RWPE1 (cell line): ENCODE measurements at regions not wholly inside any gene's neighbourhood (a gene's known extent, or its start where the extent isn't known, plus 50 kb on each side); places are given as distances from the start of the nearest gene placed in this dataset.

Experiments
- CTCF ChIA-PET: fragments of 350-600 bp; sonication (Branson Sonifier 250); formaldehyde crosslinking; extraction: SDS; loops from one replicate; lab custom pipeline; 2021; lab: Yijun Ruan, JAX
- POLR2A ChIA-PET: fragments of 400-600 bp; formaldehyde crosslinking; extraction: SDS; loops from one replicate; lab custom pipeline; 2020; ENCODE audit warnings: antibody characterized with exemption; ENCODE audit not compliant: low non-redundant PET; lab: Yijun Ruan, JAX
- DNase-seq: peaks from one replicate; pipeline ENCODE4 v3.0.0; 2012; ENCODE audit warnings: low spot score
- H3K27ac ChIP-seq: fragments of 450-650 bp; 2 replicates; pipeline ENCODE4 v1.5.1; 2017
- TF ChIP-seq, protein P1 (sequence below): fragments of 450-650 bp; conservative IDR thresholded peaks from 2 replicates; pipeline ENCODE4 v1.5.1; 2017; ENCODE audit warnings: low read depth, mild to moderate bottlenecking

DNA sequence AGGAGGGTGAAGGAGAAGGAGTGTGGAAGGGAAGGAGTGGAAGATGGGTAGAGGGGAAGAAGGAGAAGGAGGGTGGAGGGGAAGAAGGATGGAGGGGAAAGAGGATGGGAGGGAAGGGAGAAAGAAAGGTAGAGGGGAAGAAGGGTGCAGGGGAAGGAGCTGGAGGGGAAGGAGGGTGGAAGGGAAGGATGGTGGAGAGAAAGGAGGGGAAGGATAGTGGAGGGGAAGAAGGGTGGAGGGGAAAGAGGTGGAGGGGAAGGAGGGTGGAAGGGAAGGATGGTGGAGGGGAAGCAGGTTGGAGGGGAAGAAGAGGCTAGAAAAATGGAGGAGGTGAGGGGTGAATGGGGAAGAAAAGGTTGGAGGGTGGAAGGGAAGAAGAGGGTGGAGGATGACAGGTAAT is 927.9 kb downstream of the UQCRFS1 start:
- TF ChIP-seq, protein P1, sequence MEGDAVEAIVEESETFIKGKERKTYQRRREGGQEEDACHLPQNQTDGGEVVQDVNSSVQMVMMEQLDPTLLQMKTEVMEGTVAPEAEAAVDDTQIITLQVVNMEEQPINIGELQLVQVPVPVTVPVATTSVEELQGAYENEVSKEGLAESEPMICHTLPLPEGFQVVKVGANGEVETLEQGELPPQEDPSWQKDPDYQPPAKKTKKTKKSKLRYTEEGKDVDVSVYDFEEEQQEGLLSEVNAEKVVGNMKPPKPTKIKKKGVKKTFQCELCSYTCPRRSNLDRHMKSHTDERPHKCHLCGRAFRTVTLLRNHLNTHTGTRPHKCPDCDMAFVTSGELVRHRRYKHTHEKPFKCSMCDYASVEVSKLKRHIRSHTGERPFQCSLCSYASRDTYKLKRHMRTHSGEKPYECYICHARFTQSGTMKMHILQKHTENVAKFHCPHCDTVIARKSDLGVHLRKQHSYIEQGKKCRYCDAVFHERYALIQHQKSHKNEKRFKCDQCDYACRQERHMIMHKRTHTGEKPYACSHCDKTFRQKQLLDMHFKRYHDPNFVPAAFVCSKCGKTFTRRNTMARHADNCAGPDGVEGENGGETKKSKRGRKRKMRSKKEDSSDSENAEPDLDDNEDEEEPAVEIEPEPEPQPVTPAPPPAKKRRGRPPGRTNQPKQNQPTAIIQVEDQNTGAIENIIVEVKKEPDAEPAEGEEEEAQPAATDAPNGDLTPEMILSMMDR = no peak
- DNase-seq = no peak
- ChIA-PET CTCF (no interaction called here), POLR2A (no interaction called here)
- H3K27ac ChIP-seq = no peak overlapping the region

DNA sequence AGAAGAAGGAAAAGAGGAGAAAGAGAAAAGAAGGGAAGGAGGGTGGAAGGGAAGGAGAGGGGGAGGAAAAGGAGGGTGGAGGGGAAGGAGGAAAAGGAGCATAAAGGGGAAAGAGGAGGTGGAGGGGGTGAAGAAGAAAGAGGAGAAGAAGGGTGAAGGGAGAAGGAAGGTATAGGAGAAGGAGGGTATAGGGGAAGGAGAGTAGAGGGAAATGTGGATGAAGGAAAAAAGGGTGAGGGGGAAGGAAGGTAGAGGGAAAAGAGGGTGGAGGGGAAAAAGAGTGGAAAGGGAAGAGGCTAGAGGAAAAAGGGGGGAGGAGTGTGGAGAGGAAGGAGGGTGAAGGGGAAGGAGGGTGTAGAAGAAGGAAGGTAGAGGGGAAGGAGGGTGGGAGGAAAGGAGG is 928.6 kb downstream of the UQCRFS1 start:
- TF ChIP-seq, protein P1 = no peak
- ChIA-PET POLR2A (no interaction called here), CTCF (no interaction called here)

DNA sequence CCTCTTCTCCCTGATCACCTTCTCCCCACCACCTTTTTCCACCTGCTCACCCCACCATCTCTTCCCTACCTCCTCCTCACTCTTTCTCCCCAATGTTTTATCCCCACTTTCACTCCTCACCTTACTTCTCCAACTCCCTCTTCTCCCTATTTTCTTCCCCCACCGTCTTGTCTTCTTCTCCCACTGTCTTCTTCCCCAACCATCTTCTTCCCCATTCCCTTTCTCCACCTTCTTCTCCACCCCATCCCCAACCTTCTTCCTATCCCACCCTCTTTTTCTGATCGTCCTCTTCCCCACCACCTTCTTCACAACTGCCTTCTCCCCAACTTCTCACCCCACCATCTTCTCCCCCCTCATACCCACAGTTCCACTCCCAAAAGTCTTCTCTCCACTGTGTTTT is 929.4 kb downstream of the UQCRFS1 start:
- CTCF ChIA-PET = no interaction called here
- POLR2A ChIA-PET = no interaction called here
- no peak for DNase-seq
- H3K27ac ChIP-seq = no peak overlapping the region
- TF ChIP-seq, protein P1 = no peak

More for the DNA sequence above, 928.6 kb downstream of the UQCRFS1 start:
- H3K27ac ChIP-seq = no peak overlapping the region
- DNase-seq = no peak

DNA sequence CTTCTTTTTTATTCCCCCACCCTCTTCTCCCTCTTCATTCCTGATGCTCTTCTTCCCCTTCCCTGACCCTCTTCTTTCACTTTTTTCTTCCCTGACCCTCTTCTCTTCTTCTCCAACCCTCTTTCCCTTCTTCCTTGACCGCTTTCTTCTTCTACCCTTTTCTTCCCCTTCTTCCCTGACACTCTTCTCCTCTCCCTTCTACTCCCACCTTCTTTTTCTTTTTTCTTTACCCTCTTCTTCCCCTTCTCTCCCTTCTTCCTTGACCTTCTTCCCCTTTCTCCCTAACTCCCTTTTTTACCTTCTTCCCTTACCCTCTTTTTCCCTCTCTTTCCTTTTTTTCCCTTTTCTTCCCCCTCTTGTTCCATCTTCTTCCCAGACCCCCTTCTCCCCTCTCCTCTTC is 931.3 kb downstream of the UQCRFS1 start:
- DNase-seq = no peak
- POLR2A ChIA-PET = no interaction called here
- TF ChIP-seq, protein P1 = no peak
- CTCF ChIA-PET = no interaction called here
- H3K27ac ChIP-seq = no peak overlapping the region

DNA sequence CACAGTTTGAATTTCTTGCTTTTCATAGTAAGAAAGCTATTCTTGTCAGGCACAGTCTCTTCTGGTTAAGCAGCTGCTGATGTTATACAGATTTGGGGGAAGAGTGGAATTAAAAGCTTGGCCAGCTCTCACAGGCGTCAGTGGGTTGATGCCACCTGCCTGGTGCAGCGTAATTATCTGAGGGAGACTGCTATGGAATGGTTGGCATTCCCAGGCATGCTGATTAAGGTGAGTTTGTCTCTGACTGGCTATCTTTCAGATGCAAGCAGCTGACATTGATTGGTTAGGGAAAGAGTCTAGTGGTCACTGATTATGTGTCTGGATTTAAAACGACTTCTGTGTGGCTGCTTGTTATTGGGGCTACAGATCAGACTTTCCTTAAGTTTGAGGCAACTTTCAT is 948.4 kb downstream of the UQCRFS1 start:
- ChIA-PET POLR2A (no interaction called here), CTCF (no interaction called here)

DNA sequence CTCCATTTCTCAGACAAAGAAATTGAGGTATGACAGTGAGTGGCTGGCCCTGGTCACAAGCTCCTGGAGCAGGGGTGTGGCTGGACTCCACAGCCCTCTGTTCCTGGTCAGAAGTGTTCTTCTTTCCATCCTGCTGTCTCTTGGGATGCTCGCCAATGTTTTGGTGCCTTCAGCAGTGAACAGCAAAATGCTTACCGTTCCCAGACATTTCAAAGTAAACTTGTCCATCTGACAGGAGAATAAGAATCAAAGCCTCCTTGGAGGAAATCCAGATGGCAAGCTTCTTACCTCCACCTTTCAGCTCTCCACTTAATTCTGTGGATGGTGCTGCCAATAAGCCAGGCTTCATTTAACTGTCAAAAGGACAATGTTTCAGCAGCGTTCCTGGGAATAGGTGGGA is 954.1 kb downstream of the UQCRFS1 start:
- DNase-seq = no peak
- TF ChIP-seq, protein P1 = no peak
- ChIA-PET CTCF (no interaction called here), POLR2A (no interaction called here)
- no peak overlapping the region for H3K27ac ChIP-seq

More for the DNA sequence above, 948.4 kb downstream of the UQCRFS1 start:
- H3K27ac ChIP-seq = no peak overlapping the region
- DNase-seq = no peak
- TF ChIP-seq, protein P1 = no peak

DNA sequence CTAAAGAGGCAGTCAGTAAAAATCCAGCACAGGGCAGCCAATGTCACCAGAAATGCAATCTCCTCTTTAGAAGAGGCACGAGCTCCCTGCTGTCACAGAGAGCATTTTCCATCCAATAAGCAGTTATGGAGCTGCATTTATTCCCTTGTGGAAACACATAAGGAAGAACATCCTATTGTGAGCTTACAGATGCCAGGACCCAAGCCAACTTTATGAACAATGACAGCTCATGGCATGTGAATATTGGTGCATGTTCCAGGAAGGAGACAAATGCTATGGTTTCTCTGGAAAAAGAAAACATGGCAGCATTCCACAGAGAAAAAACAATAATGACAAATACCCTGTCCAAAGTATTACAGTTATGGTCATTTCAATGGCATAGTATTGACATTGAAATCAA is 955.6 kb downstream of the UQCRFS1 start:
- CTCF ChIA-PET = no interaction called here
- POLR2A ChIA-PET = no interaction called here
- H3K27ac ChIP-seq = no peak overlapping the region
- no peak for DNase-seq
- TF ChIP-seq, protein P1 = no peak
